ENCODE measurements at regions not wholly inside any gene's neighbourhood (a gene's known extent, or its start where the extent isn't known, plus 50 kb on each side); places are given as distances from the start of the nearest gene placed in this dataset.

GRCh38 chr7:115647712-115648111, 382.9 kb downstream of the TFEC start:
- TF ChIP-seq, protein P1, sequence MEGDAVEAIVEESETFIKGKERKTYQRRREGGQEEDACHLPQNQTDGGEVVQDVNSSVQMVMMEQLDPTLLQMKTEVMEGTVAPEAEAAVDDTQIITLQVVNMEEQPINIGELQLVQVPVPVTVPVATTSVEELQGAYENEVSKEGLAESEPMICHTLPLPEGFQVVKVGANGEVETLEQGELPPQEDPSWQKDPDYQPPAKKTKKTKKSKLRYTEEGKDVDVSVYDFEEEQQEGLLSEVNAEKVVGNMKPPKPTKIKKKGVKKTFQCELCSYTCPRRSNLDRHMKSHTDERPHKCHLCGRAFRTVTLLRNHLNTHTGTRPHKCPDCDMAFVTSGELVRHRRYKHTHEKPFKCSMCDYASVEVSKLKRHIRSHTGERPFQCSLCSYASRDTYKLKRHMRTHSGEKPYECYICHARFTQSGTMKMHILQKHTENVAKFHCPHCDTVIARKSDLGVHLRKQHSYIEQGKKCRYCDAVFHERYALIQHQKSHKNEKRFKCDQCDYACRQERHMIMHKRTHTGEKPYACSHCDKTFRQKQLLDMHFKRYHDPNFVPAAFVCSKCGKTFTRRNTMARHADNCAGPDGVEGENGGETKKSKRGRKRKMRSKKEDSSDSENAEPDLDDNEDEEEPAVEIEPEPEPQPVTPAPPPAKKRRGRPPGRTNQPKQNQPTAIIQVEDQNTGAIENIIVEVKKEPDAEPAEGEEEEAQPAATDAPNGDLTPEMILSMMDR (conservative IDR thresholded peaks at IDR 0.05; ENCODE audit: low read length) = no peak
- no peak for TF ChIP-seq EZH2phosphoT487 (IDR thresholded peaks at IDR 0.05; ENCODE audit: borderline replicate concordance, low read depth, low read length)
